ENCODE measurements at regions not wholly inside any gene's neighbourhood (a gene's known extent, or its start where the extent isn't known, plus 50 kb on each side); places are given as distances from the start of the nearest gene placed in this dataset.

DNA sequence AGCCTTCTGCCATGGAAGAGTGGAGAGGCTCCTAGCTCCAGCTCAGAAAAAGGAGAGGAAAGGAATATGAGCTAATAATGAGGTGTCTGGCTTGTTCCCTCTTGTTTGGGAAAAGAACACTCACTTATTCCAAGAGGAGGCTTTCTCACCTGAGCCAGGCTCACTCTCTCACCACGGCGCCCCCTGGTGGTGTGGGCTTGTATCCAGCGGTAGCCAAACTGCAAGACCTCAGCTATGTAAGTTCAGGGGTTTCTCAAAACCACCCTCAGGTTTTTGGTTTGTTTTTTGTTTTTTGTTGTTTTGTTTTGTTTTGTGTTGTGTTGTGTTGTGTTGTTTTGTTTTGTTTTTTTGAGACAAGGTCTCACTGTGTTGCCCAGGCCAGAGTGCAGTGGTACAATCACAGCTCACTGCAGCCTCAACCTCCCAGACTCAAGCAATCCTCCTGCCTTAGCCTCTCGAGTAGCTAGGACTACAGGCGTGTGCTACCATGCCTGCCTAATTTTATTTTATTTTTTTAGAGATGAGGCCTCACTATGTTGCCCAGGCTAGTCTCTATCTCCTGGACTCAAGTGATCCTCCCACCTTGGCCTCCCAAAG lies 124.0 kb downstream of the TMEM130 start:
- Histone ChIP-seq H3K4me1 (no peaks in the 10 kb centered on the region), H3K9me3 (no peaks in the 10 kb centered on the region), H3K36me3 (no peaks in the 10 kb centered on the region), H3K27me3 (no peaks in the 10 kb centered on the region), H3K9ac (no peak overlapping the region), H3K4me2 (no peak overlapping the region), H3K4me3 (no peak overlapping the region), H4K20me1 (no peaks in the 10 kb centered on the region), H3K27ac (no peak overlapping the region)
- no peak for TF ChIP-seq Cebpa-rat (IDR thresholded peaks at IDR 0.05)

DNA sequence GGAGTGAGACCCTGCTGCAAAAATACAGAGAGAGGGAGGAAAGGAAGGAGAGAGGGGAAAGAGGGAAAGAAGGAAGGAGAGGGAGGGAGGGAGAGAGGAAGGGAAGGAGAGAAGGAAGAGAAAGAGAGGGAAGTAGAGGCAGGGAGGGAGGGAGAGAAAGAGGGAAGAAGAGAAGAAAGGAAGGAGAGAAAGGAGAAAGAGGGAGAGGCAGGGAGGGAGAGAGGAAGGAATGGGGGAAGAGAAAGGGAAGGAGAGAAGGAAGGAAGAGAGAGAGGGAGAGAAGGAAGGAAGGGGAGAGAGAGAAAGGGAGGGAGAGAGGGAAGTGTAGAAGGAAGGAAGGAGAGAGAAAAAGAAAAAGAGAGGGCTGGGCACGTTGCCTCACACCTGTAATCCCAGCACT lies 121.7 kb downstream of the TMEM130 start:
- Histone ChIP-seq H3K4me1 (peaks cover 2% of the 10 kb centered on the region), H3K4me2 (no peak overlapping the region), H3K36me3 (no peaks in the 10 kb centered on the region), H3K9me3 (no peaks in the 10 kb centered on the region), H3K27ac (no peak overlapping the region), H3K4me3 (no peak overlapping the region), H3K9ac (no peak overlapping the region), H4K20me1 (no peaks in the 10 kb centered on the region), H3K27me3 (no peaks in the 10 kb centered on the region)
- no peak for TF ChIP-seq Cebpa-rat (IDR thresholded peaks at IDR 0.05)

DNA sequence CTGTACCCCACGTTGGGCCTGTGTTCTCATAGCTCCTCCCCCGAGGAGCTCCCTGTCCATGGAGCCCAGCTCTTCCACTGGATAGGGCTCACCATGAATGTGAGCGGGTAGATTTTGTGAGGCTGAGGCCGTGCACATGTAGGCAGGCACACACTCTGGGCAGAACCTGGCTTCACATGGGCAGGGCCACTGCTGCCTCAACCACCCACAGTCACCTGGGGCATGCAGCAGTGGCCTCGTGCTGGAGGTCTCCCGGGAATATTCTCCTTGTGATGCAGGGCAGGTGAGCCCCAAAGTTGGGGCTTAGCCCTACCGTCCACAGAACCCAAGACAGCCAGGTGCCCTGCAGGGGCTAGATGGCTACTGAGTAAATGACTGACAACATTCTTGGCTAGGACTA lies 116.6 kb downstream of the TMEM130 start:
- Histone ChIP-seq H3K4me2 (peak overlapping the region; percentile 13; the same call in 1 of the 2 replicates), H3K27ac (no peak overlapping the region), H3K9me3 (no peaks in the 10 kb centered on the region), H3K36me3 (no peaks in the 10 kb centered on the region), H3K4me1 (peaks cover 23% of the 10 kb centered on the region), H3K4me3 (no peak overlapping the region), H3K27me3 (no peaks in the 10 kb centered on the region), H3K9ac (no peak overlapping the region), H4K20me1 (no peaks in the 10 kb centered on the region)
- no peak for TF ChIP-seq Cebpa-rat (IDR thresholded peaks at IDR 0.05)

DNA sequence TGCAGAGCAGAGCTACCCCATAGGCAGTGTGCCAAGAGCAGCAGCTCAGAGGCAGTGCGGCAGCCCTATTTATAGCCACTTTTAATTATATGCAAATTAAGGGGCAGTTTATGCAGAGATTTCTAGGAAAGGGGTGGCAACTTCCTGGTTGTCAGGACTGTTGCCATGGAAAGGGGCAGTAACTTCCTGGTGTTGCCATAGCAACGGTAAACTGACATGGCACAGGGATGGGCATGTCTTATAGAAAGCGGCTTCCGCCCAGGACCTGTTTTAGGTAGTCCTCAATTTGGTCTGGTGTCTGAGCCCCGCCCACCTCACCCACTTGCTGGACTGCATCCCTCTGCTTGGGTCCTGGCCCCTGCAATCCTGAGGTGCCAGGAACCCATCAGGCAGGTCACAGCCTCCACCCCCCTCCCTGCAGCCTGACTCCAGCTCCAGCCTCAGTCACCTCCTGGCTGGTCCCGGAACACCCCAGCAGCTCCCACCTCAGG lies 115.8 kb downstream of the TMEM130 start:
- Histone ChIP-seq H4K20me1 (no peaks in the 10 kb centered on the region), H3K4me1 (peaks cover 23% of the 10 kb centered on the region), H3K27ac (no peak overlapping the region), H3K27me3 (no peaks in the 10 kb centered on the region), H3K9me3 (peaks cover 6% of the 10 kb centered on the region; the same call in 1 of the 2 replicates), H3K4me3 (no peak overlapping the region), H3K4me2 (peak overlapping the region; percentile 28; the same call in 1 of the 2 replicates), H3K9ac (no peak overlapping the region), H3K36me3 (no peaks in the 10 kb centered on the region)
- no peak for TF ChIP-seq Cebpa-rat (IDR thresholded peaks at IDR 0.05)

DNA sequence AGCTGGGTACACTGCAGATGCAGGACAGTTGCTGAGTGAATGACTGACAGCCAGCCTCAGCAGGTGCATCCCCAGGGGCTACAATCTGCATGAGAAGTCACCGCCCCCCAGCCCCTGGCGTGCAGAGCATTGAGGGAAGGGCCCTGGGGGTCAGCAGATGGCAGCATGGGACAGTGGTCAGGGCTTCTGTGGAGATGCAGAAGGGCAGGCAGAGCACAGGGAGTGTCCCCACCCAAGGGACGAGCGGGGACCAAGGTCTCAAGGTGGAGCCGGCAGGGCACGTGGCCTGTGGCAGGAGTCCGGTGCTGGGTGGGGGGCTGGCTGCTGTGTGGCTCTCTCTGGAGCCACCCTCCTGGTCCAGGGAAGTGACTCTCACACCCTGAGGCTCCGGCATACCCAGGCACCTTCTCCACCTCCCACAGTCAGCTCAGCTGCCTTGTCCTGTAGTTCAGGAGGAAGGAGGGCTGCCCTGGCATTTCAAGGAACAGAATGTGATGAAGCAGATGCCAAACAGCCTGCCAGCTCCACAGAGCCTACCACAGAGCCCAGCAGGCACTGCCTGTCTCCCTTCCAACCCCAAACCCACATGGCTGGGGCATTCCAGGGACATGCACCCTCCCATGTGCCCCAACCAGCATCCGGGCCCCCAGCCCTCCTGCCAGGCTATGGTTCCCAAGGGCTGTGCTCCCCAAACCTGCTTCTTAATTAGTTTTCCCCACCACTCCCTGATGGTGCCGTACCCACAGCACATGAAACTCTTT lies 114.5 kb downstream of the TMEM130 start:
- Histone ChIP-seq H3K9me3 (peaks cover 6% of the 10 kb centered on the region; the same call in 1 of the 2 replicates), H3K9ac (no peak overlapping the region), H3K27me3 (no peaks in the 10 kb centered on the region), H3K36me3 (no peaks in the 10 kb centered on the region), H3K4me3 (no peak overlapping the region), H3K4me2 (no peak overlapping the region), H3K27ac (no peak overlapping the region), H4K20me1 (no peaks in the 10 kb centered on the region), H3K4me1 (peaks cover 32% of the 10 kb centered on the region)
- TF ChIP-seq Cebpa-rat (IDR thresholded peaks at IDR 0.05), result no peak

DNA sequence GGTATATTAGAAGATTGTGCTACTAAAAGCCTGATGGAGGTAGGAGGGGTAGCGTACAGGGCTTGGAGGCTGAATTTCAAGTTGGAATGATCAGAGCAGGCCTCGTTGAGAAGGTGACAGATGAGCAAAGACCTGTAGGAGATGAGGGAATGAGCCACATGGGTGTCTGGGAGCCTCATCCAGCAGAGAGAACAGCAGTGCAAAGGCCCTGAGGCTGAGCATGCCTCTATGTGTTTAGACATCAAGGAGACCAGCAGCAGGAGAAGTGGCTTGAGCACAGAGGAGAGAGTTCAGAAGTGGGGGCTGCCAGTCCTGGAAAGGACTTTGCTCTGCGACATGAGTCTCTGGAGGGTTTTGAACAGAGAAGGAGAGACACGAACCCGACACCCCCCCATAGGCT lies 111.7 kb downstream of the TMEM130 start:
- Histone ChIP-seq H3K9me3 (peaks cover 6% of the 10 kb centered on the region; the same call in 1 of the 2 replicates), H3K9ac (no peak overlapping the region), H3K4me1 (peaks cover 36% of the 10 kb centered on the region), H3K27me3 (no peaks in the 10 kb centered on the region), H3K4me3 (no peak overlapping the region), H4K20me1 (no peaks in the 10 kb centered on the region), H3K27ac (no peak overlapping the region), H3K4me2 (no peak overlapping the region), H3K36me3 (no peaks in the 10 kb centered on the region)
- no peak for TF ChIP-seq Cebpa-rat (IDR thresholded peaks at IDR 0.05)

DNA sequence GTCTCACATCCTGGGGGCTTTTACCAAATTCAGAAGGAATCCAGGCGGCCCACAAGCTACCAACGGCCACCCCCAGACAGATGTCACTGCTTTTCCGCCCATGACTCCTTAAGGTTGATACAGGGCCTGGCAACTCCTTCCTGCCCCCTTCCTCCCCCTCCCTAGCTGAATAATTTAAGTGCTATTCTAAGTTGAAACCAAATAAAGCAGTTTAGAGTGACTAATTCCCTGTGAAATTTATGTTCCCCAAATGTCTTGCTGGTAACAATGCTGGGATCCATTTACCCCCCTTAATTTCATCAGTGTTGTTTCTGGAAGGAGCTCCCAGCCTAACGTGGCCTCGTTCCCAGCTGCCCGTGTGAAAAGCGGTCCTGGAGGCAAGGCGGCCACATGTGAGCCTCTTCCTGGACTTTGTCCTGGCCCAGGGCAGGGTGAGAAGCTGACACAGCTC lies 109.6 kb downstream of the TMEM130 start:
- Histone ChIP-seq H3K27me3 (no peaks in the 10 kb centered on the region), H3K4me1 (peaks cover 19% of the 10 kb centered on the region), H3K4me3 (no peak overlapping the region), H3K9me3 (peaks cover 6% of the 10 kb centered on the region; the same call in 1 of the 2 replicates), H3K4me2 (peak overlapping the region; percentile 52), H3K27ac (peak overlapping the region; percentile 30; the same call in 1 of the 2 replicates), H3K9ac (no peak overlapping the region), H3K36me3 (no peaks in the 10 kb centered on the region), H4K20me1 (no peaks in the 10 kb centered on the region)
- no peak for TF ChIP-seq Cebpa-rat (IDR thresholded peaks at IDR 0.05)

DNA sequence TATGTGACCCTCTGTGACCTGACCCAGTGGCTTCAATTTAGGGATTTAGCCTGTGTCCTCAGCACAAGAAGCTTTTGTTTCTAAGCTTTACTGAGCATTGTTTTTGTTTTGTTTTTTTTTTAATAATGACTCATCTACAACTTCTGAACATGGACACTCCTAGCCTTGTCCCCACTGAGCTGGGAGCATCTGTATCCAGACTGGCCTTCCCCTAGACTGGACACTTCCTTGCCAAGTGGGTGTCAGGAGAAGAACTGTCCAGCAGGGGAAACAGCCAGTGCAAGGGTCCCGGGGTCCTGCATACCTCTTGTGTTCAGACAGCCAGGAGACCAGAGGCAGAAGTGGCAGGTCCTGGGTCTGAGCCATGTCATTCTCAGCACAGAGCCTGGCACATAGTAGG lies 108.6 kb downstream of the TMEM130 start:
- H3K36me3 ChIP-seq, result no peaks in the 10 kb centered on the region
- H3K27ac ChIP-seq, result no peak overlapping the region
- no peak overlapping the region for H3K4me3 ChIP-seq
- H3K9me3 ChIP-seq, result peaks cover 6% of the 10 kb centered on the region; the same call in 1 of the 2 replicates
- no peak overlapping the region for H3K4me2 ChIP-seq
- no peaks in the 10 kb centered on the region for H3K27me3 ChIP-seq
- no peak for TF ChIP-seq Cebpa-rat (IDR thresholded peaks at IDR 0.05)
- no peaks in the 10 kb centered on the region for H4K20me1 ChIP-seq
- H3K9ac ChIP-seq, result no peak overlapping the region
- peaks cover 16% of the 10 kb centered on the region for H3K4me1 ChIP-seq

DNA sequence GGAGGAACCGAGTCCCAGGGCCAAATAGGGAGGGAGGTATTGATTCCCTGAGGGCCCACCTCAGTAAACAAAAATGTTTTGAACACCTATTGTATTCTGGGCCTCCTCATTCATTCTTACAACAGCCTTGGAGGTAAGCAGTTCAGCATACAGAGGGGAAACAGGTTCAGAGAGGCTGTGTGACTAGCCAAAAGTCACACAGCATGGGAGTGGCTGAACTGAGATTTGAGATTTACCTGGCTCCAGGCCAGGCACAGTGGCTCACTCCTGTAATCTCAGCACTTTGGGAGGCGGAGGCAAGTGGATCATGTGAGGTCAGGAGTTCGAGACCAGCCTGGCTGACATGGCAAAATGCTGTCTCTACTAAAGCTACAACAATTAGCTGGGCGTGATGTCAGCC lies 107.2 kb downstream of the TMEM130 start:
- no peaks in the 10 kb centered on the region for H4K20me1 ChIP-seq
- no peak overlapping the region for H3K4me3 ChIP-seq
- no peak for TF ChIP-seq Cebpa-rat (IDR thresholded peaks at IDR 0.05)
- H3K4me2 ChIP-seq, result no peak overlapping the region
- peaks cover 6% of the 10 kb centered on the region; the same call in 1 of the 2 replicates for H3K9me3 ChIP-seq
- no peaks in the 10 kb centered on the region for H3K36me3 ChIP-seq
- H3K4me1 ChIP-seq, result peaks cover 16% of the 10 kb centered on the region
- no peak overlapping the region for H3K9ac ChIP-seq
- H3K27ac ChIP-seq, result no peak overlapping the region
- H3K27me3 ChIP-seq, result no peaks in the 10 kb centered on the region

DNA sequence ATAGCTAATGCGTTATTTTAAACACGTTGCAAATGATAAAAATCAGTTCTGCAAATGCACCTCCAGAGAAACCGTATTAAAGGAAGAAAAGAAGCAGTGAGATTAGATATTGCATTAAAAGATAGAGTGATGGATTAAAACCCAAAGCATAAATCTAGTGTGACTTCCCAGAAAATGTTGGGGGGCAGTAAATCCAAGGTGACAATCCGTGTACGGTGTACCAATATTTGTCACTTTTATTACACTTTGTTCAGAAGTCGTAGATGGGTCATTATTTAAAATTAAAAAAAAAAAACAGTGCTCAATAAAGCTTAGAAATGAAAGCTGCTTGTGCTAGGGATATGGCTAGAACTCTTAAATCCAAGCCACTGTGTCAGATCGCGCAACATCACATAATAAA lies 106.4 kb downstream of the TMEM130 start:
- peaks cover 16% of the 10 kb centered on the region for H3K4me1 ChIP-seq
- H3K4me3 ChIP-seq, result no peak overlapping the region
- no peak for TF ChIP-seq Cebpa-rat (IDR thresholded peaks at IDR 0.05)
- no peak overlapping the region for H3K27ac ChIP-seq
- no peaks in the 10 kb centered on the region for H3K27me3 ChIP-seq
- no peaks in the 10 kb centered on the region for H4K20me1 ChIP-seq
- no peak overlapping the region for H3K4me2 ChIP-seq
- H3K9ac ChIP-seq, result no peak overlapping the region
- H3K36me3 ChIP-seq, result no peaks in the 10 kb centered on the region
- H3K9me3 ChIP-seq, result peaks cover 5% of the 10 kb centered on the region; the same call in 1 of the 2 replicates
